ENCODE measurements at regions not wholly inside any gene's neighbourhood (a gene's known extent, or its start where the extent isn't known, plus 50 kb on each side); places are given as distances from the start of the nearest gene placed in this dataset.
"Not testable (repeated sequence)": the region's sequence is repeated elsewhere in the genome, so short reads cannot be mapped to it uniquely, and the experiment has no call there.

GRCh38 chr19:31535691-31536460, 186.6 kb upstream of the TSHZ3 start:
- TF ChIP-seq CTCF (conservative IDR thresholded peaks at IDR 0.05): no peak
- no peak overlapping the region for H3K27ac ChIP-seq

GRCh38 chr19:31537136-31537535, 187.9 kb upstream of the TSHZ3 start:
- H3K27ac ChIP-seq: no peak overlapping the region
- TF ChIP-seq CTCF (conservative IDR thresholded peaks at IDR 0.05): no peak

GRCh38 chr19:31537902-31538301, 188.7 kb upstream of the TSHZ3 start:
- H3K27ac ChIP-seq: not testable (repeated sequence)

- H3K27ac ChIP-seq: no peak overlapping the region
- TF ChIP-seq CTCF (conservative IDR thresholded peaks at IDR 0.05): no peak
Measured at GRCh38 chr19:31538879-31539278, 189.6 kb upstream of the TSHZ3 start.

GRCh38 chr19:31539386-31539785, 190.2 kb upstream of the TSHZ3 start:
- no peak for TF ChIP-seq CTCF (conservative IDR thresholded peaks at IDR 0.05)
- no peak overlapping the region for H3K27ac ChIP-seq

- no peak for TF ChIP-seq CTCF (conservative IDR thresholded peaks at IDR 0.05)
- H3K27ac ChIP-seq: peak overlapping the region; percentile 39
Measured at GRCh38 chr19:31541396-31541795, 192.2 kb upstream of the TSHZ3 start.

GRCh38 chr19:31543456-31543855, 194.2 kb upstream of the TSHZ3 start:
- TF ChIP-seq CTCF (conservative IDR thresholded peaks at IDR 0.05): no peak
- no peak overlapping the region for H3K27ac ChIP-seq

GRCh38 chr19:31545777-31546176, 196.5 kb upstream of the TSHZ3 start:
- H3K27ac ChIP-seq: no peak overlapping the region
- TF ChIP-seq CTCF (conservative IDR thresholded peaks at IDR 0.05): no peak
